PC-3 (cell line): ENCODE measurements at regions not wholly inside any gene's neighbourhood (a gene's known extent, or its start where the extent isn't known, plus 50 kb on each side); places are given as distances from the start of the nearest gene placed in this dataset.
"Not testable (repeated sequence)": the region's sequence is repeated elsewhere in the genome, so short reads cannot be mapped to it uniquely, and the experiment has no call there.

Experiments
- EZH2 ChIP-seq: fragments of 300-600 bp; sonication (generic); IDR thresholded peaks from one replicate; pipeline ENCODE4 v1.6.1; 2017; ENCODE audit warnings: antibody characterized with exemption, mild to moderate bottlenecking, low read length; ENCODE audit not compliant: unreplicated experiment
- EZH2phosphoT487 ChIP-seq: fragments of 300-600 bp; sonication (generic); IDR thresholded peaks from 2 replicates; pipeline ENCODE4 v1.6.1; 2018; ENCODE audit warnings: mild to moderate bottlenecking, antibody characterized with exemption, low read length, borderline replicate concordance
- TF ChIP-seq, protein P1 (sequence below): fragments of 300-600 bp; sonication (generic); conservative IDR thresholded peaks from 2 replicates; pipeline ENCODE4 v1.5.1; 2017; ENCODE audit warnings: antibody characterized with exemption, low read depth, mild to moderate bottlenecking, low read length

DNA sequence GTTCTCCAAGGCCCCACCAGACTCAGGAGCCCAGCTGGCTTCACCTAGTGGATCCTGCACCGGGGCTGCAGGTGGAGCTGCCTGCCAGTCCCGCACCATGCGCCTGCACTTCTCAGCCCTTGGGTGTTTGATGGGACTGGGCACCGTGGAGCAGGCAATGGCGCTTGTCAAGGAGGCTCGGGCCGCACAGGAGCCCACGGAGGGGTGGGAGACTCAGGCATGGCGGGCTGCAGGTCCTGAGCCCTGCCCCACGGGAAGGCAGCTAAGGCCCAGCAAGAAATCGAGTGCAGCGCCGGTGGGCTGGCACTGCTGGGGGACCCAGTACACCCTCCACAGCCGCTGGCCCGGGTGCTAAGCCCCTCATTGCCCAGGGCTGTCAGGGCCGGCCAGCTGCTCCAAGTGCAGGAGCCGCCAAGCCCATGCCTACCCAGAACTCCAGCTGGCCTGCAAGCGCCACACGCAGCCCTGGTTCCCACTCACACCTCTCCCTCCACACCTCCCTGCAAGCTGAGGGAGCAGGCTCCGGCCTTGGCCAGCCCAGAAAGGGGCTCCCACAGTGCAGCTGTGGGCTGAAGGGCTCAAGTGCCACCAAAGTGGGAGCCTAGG lies 95.2 kb downstream of the CHCHD4 start:
- TF ChIP-seq, protein P1, sequence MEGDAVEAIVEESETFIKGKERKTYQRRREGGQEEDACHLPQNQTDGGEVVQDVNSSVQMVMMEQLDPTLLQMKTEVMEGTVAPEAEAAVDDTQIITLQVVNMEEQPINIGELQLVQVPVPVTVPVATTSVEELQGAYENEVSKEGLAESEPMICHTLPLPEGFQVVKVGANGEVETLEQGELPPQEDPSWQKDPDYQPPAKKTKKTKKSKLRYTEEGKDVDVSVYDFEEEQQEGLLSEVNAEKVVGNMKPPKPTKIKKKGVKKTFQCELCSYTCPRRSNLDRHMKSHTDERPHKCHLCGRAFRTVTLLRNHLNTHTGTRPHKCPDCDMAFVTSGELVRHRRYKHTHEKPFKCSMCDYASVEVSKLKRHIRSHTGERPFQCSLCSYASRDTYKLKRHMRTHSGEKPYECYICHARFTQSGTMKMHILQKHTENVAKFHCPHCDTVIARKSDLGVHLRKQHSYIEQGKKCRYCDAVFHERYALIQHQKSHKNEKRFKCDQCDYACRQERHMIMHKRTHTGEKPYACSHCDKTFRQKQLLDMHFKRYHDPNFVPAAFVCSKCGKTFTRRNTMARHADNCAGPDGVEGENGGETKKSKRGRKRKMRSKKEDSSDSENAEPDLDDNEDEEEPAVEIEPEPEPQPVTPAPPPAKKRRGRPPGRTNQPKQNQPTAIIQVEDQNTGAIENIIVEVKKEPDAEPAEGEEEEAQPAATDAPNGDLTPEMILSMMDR: not testable (repeated sequence)
- not testable (repeated sequence) for TF ChIP-seq EZH2phosphoT487, EZH2
